ENCODE measurements at regions not wholly inside any gene's neighbourhood (a gene's known extent, or its start where the extent isn't known, plus 50 kb on each side); places are given as distances from the start of the nearest gene placed in this dataset.

- TF ChIP-seq YY1 (IDR thresholded peaks at IDR 0.05; ENCODE audit: insufficient read depth, insufficient read length) (no peak), ZNF274 (IDR thresholded peaks at IDR 0.05; ENCODE audit: low read depth, low read length) (no peak), SUZ12 (IDR thresholded peaks at IDR 0.05; ENCODE audit: extremely low read depth, insufficient read depth, insufficient read length) (no peak)
These were observed 450.5 kb downstream of the KLF12 start for GRCh38 chr13:73683746-73684145.
